Natural killer cell (primary cell): ENCODE measurements at regions not wholly inside any gene's neighbourhood (a gene's known extent, or its start where the extent isn't known, plus 50 kb on each side); places are given as distances from the start of the nearest gene placed in this dataset.

Experiments used
- ATAC-seq, 3 donors: fragments of 150-1000 bp in 2 of 3; fragments of 200-7000 bp in 1 of 3; cut with Tn5 transposase; 1 replicate in 1 of 3; 2 replicates in 2 of 3; pipeline ENCODE4 v1.10.0; 2021; ENCODE audit warnings: mild to moderate bottlenecking in 2 of 3, moderate library complexity in 2 of 3
- DNase-seq, 2 donors: peaks; one replicate each; pipeline versions ENCODE4 v3.0.0 to v3.0.0-alpha.2; 2013 to 2021; ENCODE audit warnings: mixed read lengths in 1 of 2
- H3K27ac ChIP-seq: one replicate; pipeline ENCODE4 v1.5.1; 2013; ENCODE audit warnings: mild to moderate bottlenecking, low read length
- H3K27me3 ChIP-seq: one replicate; pipeline ENCODE4 v1.6.1; 2013; ENCODE audit warnings: low read length; ENCODE audit not compliant: control insufficient read depth, insufficient read depth
- H3K36me3 ChIP-seq: one replicate; pipeline ENCODE4 v1.6.1; 2013; ENCODE audit warnings: low read length; ENCODE audit not compliant: control insufficient read depth, insufficient read depth
- H3K4me1 ChIP-seq: one replicate; pipeline ENCODE4 v1.6.1; 2013; ENCODE audit warnings: low read length; ENCODE audit not compliant: control insufficient read depth, insufficient read depth
- H3K4me3 ChIP-seq: one replicate; pipeline ENCODE4 v1.5.1; 2013; ENCODE audit warnings: low read length
- H3K9me3 ChIP-seq: one replicate; pipeline ENCODE4 v1.6.1; 2013; ENCODE audit warnings: low read length; ENCODE audit not compliant: control insufficient read depth, insufficient read depth
- H3K27ac Mint-ChIP-seq, 2 donors: one replicate each; pipeline ENCODE4 v1.8.0; 2022; ENCODE audit warnings: mild to moderate bottlenecking in 2 of 2, mixed read lengths in 2 of 2, moderate library complexity in 1 of 2
- H3K27me3 Mint-ChIP-seq, 2 donors: one replicate each; pipeline ENCODE4 v1.8.0; 2022; ENCODE audit warnings: low read depth in 2 of 2, mixed read lengths in 2 of 2
- H3K36me3 Mint-ChIP-seq: one replicate; pipeline ENCODE4 v1.8.0; 2022; ENCODE audit warnings: mixed read lengths
- H3K4me1 Mint-ChIP-seq, 2 donors: one replicate each; pipeline ENCODE4 v1.8.0; 2022; ENCODE audit warnings: mixed read lengths in 2 of 2
- H3K4me3 Mint-ChIP-seq: one replicate; pipeline ENCODE4 v1.8.0; 2022; ENCODE audit warnings: mild to moderate bottlenecking, moderate library complexity, mixed read lengths
- H3K9me3 Mint-ChIP-seq, 2 donors: one replicate each; pipeline ENCODE4 v1.8.0; 2022; ENCODE audit warnings: mixed read lengths in 2 of 2
- CTCF ChIP-seq: fragments of 200-600 bp; IDR thresholded peaks from one replicate; pipeline ENCODE4 v1.8.0; 2022; ENCODE audit warnings: antibody characterized with exemption
- WGBS: methylation state at CpG from one replicate; pipeline ENCODE4 v1.1.7; 2013; ENCODE audit warnings: missing lambda C conversion rate; ENCODE audit not compliant: insufficient coverage; 5-methylcytosine and 5-hydroxymethylcytosine counted together
- intact Hi-C: fragments of 100-400 bp; cut with micrococcal nuclease; formaldehyde crosslinking; loops from one replicate; pipeline ENCODE4 v1.14.2; 2022

GRCh38 chr13:80284290-80284689 is 56.6 kb downstream of the SPRY2 start:
- H3K27me3 Mint-ChIP-seq: no peaks in the 10 kb centered on the region
- ATAC-seq: no peak
- Histone ChIP-seq H3K4me1 (no peaks in the 10 kb centered on the region), H3K9me3 (no peaks in the 10 kb centered on the region), H3K36me3 (no peaks in the 10 kb centered on the region), H3K4me3 (no peak overlapping the region), H3K27me3 (no peaks in the 10 kb centered on the region), H3K27ac (no peak overlapping the region)
- H3K4me3 Mint-ChIP-seq: no peak overlapping the region
- no peak for DNase-seq
- H3K9me3 Mint-ChIP-seq: peaks cover 0 to 3% of the 10 kb centered on the region in 2 donors
- 98% methylated on average over 3 of the region's 3 CpGs for WGBS
- no peak for TF ChIP-seq CTCF
- no peaks in the 10 kb centered on the region for H3K36me3 Mint-ChIP-seq
- no peak overlapping the region for H3K27ac Mint-ChIP-seq
- intact Hi-C loops: no loop called here
- H3K4me1 Mint-ChIP-seq: no peaks in the 10 kb centered on the region

- Mint-ChIP-seq H3K27ac (no peak overlapping the region), H3K9me3 (no peaks in the 10 kb centered on the region), H3K36me3 (no peaks in the 10 kb centered on the region), H3K4me3 (no peak overlapping the region), H3K4me1 (no peaks in the 10 kb centered on the region), H3K27me3 (no peaks in the 10 kb centered on the region)
- DNase-seq: no peak
- no peaks in the 10 kb centered on the region for H3K9me3 ChIP-seq
- H3K36me3 ChIP-seq: no peaks in the 10 kb centered on the region
- H3K27me3 ChIP-seq: no peaks in the 10 kb centered on the region
- WGBS: 97% methylated on average over 25 of the region's 25 CpGs
- ATAC-seq: no peak
- H3K4me1 ChIP-seq: peaks cover 5% of the 10 kb centered on the region
- no peak for TF ChIP-seq CTCF
- no peak overlapping the region for H3K27ac ChIP-seq
- intact Hi-C loops: no loop called here
- H3K4me3 ChIP-seq: no peak overlapping the region
Measured at GRCh38 chr13:80278706-80279105, 62.2 kb downstream of the SPRY2 start.

- no peaks in the 10 kb centered on the region for H3K9me3 ChIP-seq
- H3K27ac ChIP-seq: no peak overlapping the region
- intact Hi-C loops: no loop called here
- H3K36me3 ChIP-seq: no peaks in the 10 kb centered on the region
- no peak for DNase-seq
- ATAC-seq: peak in 1 of 3 donors; percentile 37
- Mint-ChIP-seq H3K4me1 (no peaks in the 10 kb centered on the region), H3K4me3 (no peak overlapping the region), H3K9me3 (no peaks in the 10 kb centered on the region), H3K27me3 (no peaks in the 10 kb centered on the region), H3K27ac (no peak overlapping the region), H3K36me3 (no peaks in the 10 kb centered on the region)
- peaks cover 5% of the 10 kb centered on the region for H3K4me1 ChIP-seq
- H3K27me3 ChIP-seq: no peaks in the 10 kb centered on the region
- WGBS: 82% methylated on average over 11 of the region's 12 CpGs
- no peak overlapping the region for H3K4me3 ChIP-seq
- TF ChIP-seq CTCF: no peak
Measured at GRCh38 chr13:80276371-80277289, 64.3 kb downstream of the SPRY2 start.

- H3K36me3 Mint-ChIP-seq: no peaks in the 10 kb centered on the region
- no peak overlapping the region for H3K4me3 ChIP-seq
- no peak overlapping the region for H3K27ac ChIP-seq
- H3K36me3 ChIP-seq: no peaks in the 10 kb centered on the region
- intact Hi-C loops: no loop called here
- H3K27me3 Mint-ChIP-seq: no peaks in the 10 kb centered on the region
- H3K9me3 Mint-ChIP-seq: no peaks in the 10 kb centered on the region
- H3K4me3 Mint-ChIP-seq: no peak overlapping the region
- WGBS: 61% methylated on average over 1 of the region's 1 CpG
- DNase-seq (no peak), ATAC-seq (no peak)
- H3K27ac Mint-ChIP-seq: no peak overlapping the region
- H3K4me1 Mint-ChIP-seq: no peaks in the 10 kb centered on the region
- TF ChIP-seq CTCF: no peak
- peaks cover 5% of the 10 kb centered on the region for H3K4me1 ChIP-seq
- no peaks in the 10 kb centered on the region for H3K9me3 ChIP-seq
- H3K27me3 ChIP-seq: no peaks in the 10 kb centered on the region
Measured at GRCh38 chr13:80274643-80275042, 66.3 kb downstream of the SPRY2 start.
